Stimulated activated CD8-positive, alpha-beta memory T cell treated with anti-CD3 and anti-CD28 coated beads, Interleukin-12 subunit alpha, Interleukin-12 subunit beta, amount 100 ng/mL, for 1 hour (primary cell): ENCODE measurements at regions not wholly inside any gene's neighbourhood (a gene's known extent, or its start where the extent isn't known, plus 50 kb on each side); places are given as distances from the start of the nearest gene placed in this dataset.
"Not testable (repeated sequence)": the region's sequence is repeated elsewhere in the genome, so short reads cannot be mapped to it uniquely, and the experiment has no call there.

Source experiments
- DNase-seq: peaks from one replicate; pipeline ENCODE4 v3.0.0-alpha.2; 2020; ENCODE audit warnings: low read depth

- no peak for DNase-seq
Measured at GRCh38 chr17:5899496-5900195, 170.5 kb upstream of the WSCD1 start.

- DNase-seq = no peak
Measured at GRCh38 chr17:5901731-5902130, 168.4 kb upstream of the WSCD1 start.

- no peak for DNase-seq
Measured at GRCh38 chr17:5902181-5903140, 167.7 kb upstream of the WSCD1 start.

- no peak for DNase-seq
Measured at GRCh38 chr17:5911919-5912318, 158.3 kb upstream of the WSCD1 start.

GRCh38 chr17:5913032-5913531 is 157.1 kb upstream of the WSCD1 start:
- no peak for DNase-seq

GRCh38 chr17:5913641-5914040 is 156.5 kb upstream of the WSCD1 start:
- DNase-seq = no peak

GRCh38 chr17:5915337-5915736 is 154.8 kb upstream of the WSCD1 start:
- no peak for DNase-seq

- no peak for DNase-seq
Measured at GRCh38 chr17:5919089-5919488, 151.1 kb upstream of the WSCD1 start.

GRCh38 chr17:5921512-5922282 is 148.5 kb upstream of the WSCD1 start:
- DNase-seq = no peak

- no peak for DNase-seq
Measured at GRCh38 chr17:5922476-5922875, 147.7 kb upstream of the WSCD1 start.

GRCh38 chr17:5929721-5930120 is 140.5 kb upstream of the WSCD1 start:
- DNase-seq = no peak

GRCh38 chr17:5930555-5930954 is 139.6 kb upstream of the WSCD1 start:
- not testable (repeated sequence) for DNase-seq

GRCh38 chr17:5931616-5932015 is 138.6 kb upstream of the WSCD1 start:
- DNase-seq = no peak

- DNase-seq = no peak
Measured at GRCh38 chr17:5933430-5933829, 136.7 kb upstream of the WSCD1 start.

- DNase-seq = no peak
Measured at GRCh38 chr17:5941258-5941657, 128.9 kb upstream of the WSCD1 start.

GRCh38 chr17:5942687-5943086 is 127.5 kb upstream of the WSCD1 start:
- no peak for DNase-seq

GRCh38 chr17:5943232-5943631 is 126.9 kb upstream of the WSCD1 start:
- DNase-seq = no peak

- DNase-seq = no peak
Measured at GRCh38 chr17:5943982-5944381, 126.2 kb upstream of the WSCD1 start.

GRCh38 chr17:5947701-5948180 is 122.4 kb upstream of the WSCD1 start:
- no peak for DNase-seq

- no peak for DNase-seq
Measured at GRCh38 chr17:5948811-5949210, 121.4 kb upstream of the WSCD1 start.

- no peak for DNase-seq
Measured at GRCh38 chr17:5950878-5951277, 119.3 kb upstream of the WSCD1 start.

- DNase-seq = no peak
Measured at GRCh38 chr17:5951912-5952311, 118.3 kb upstream of the WSCD1 start.
